ENCODE measurements at regions not wholly inside any gene's neighbourhood (a gene's known extent, or its start where the extent isn't known, plus 50 kb on each side); places are given as distances from the start of the nearest gene placed in this dataset.

- TF ChIP-seq REST (IDR thresholded peaks at IDR 0.05; ENCODE audit: insufficient read depth in 1 of 2, low read depth in 2 of 2, low read length in 2 of 2) (no peak), FOXP2 (optimal IDR thresholded peaks at IDR 0.05; ENCODE audit: borderline replicate concordance, extremely low read depth, extremely low read length, insufficient read depth) (no peak)
Observed at GRCh38 chr13:99724633-99725517, 223.6 kb downstream of the TM9SF2 start.

- no peak for TF ChIP-seq TAF1 (IDR thresholded peaks at IDR 0.05; ENCODE audit: borderline replicate concordance, insufficient read depth, low read length)
- TF ChIP-seq POLR2AphosphoS5 (IDR thresholded peaks at IDR 0.05; ENCODE audit: low read depth, low read length), result no peak
- no peak for TF ChIP-seq FOXP2 (optimal IDR thresholded peaks at IDR 0.05; ENCODE audit: borderline replicate concordance, extremely low read depth, extremely low read length, insufficient read depth)
- TF ChIP-seq REST (IDR thresholded peaks at IDR 0.05; ENCODE audit: insufficient read depth in 1 of 2, low read depth in 2 of 2, low read length in 2 of 2), result no peak
- TF ChIP-seq SIN3A (IDR thresholded peaks at IDR 0.05; ENCODE audit: borderline replicate concordance, insufficient read depth, low read length), result no peak
Observed at GRCh38 chr13:99723878-99724277, 222.6 kb downstream of the TM9SF2 start.

- TF ChIP-seq TAF1 (IDR thresholded peaks at IDR 0.05; ENCODE audit: borderline replicate concordance, insufficient read depth, low read length) (no peak), REST (IDR thresholded peaks at IDR 0.05; ENCODE audit: insufficient read depth in 1 of 2, low read depth in 2 of 2, low read length in 2 of 2) (no peak), POLR2AphosphoS5 (IDR thresholded peaks at IDR 0.05; ENCODE audit: low read depth, low read length) (no peak), SIN3A (IDR thresholded peaks at IDR 0.05; ENCODE audit: borderline replicate concordance, insufficient read depth, low read length) (no peak), FOXP2 (optimal IDR thresholded peaks at IDR 0.05; ENCODE audit: borderline replicate concordance, extremely low read depth, extremely low read length, insufficient read depth) (no peak)
Observed at GRCh38 chr13:99722931-99723330, 221.7 kb downstream of the TM9SF2 start.

- TF ChIP-seq POLR2AphosphoS5 (IDR thresholded peaks at IDR 0.05; ENCODE audit: low read depth, low read length) (no peak), FOXP2 (optimal IDR thresholded peaks at IDR 0.05; ENCODE audit: borderline replicate concordance, extremely low read depth, extremely low read length, insufficient read depth) (no peak), TAF1 (IDR thresholded peaks at IDR 0.05; ENCODE audit: borderline replicate concordance, insufficient read depth, low read length) (no peak), REST (IDR thresholded peaks at IDR 0.05; ENCODE audit: insufficient read depth in 1 of 2, low read depth in 2 of 2, low read length in 2 of 2) (no peak), SIN3A (IDR thresholded peaks at IDR 0.05; ENCODE audit: borderline replicate concordance, insufficient read depth, low read length) (no peak)
Observed at GRCh38 chr13:99722338-99722818, 221.1 kb downstream of the TM9SF2 start.

All from PFSK-1 (cell line).